Mesodermal cell (in vitro differentiated cells): ENCODE measurements at regions not wholly inside any gene's neighbourhood (a gene's known extent, or its start where the extent isn't known, plus 50 kb on each side); places are given as distances from the start of the nearest gene placed in this dataset.

Source experiments
- H3K27ac ChIP-seq: 2 replicates; pipeline ENCODE4 v1.7.0; 2013; ENCODE audit warnings: mild to moderate bottlenecking, low read depth, low read length, moderate library complexity; ENCODE audit not compliant: severe bottlenecking
- H3K36me3 ChIP-seq: 2 replicates; pipeline ENCODE4 v1.7.1; 2013; ENCODE audit warnings: mild to moderate bottlenecking, low read length, moderate library complexity; ENCODE audit not compliant: control insufficient read depth, insufficient read depth
- H3K4me1 ChIP-seq: one replicate; pipeline ENCODE4 v1.7.1; 2013; ENCODE audit warnings: mild to moderate bottlenecking, low read length; ENCODE audit not compliant: insufficient read depth, control insufficient read depth, poor library complexity, severe bottlenecking
- H3K4me3 ChIP-seq: 2 replicates; pipeline ENCODE4 v1.7.0; 2013; ENCODE audit warnings: low read length, control low read depth, mild to moderate bottlenecking; ENCODE audit not compliant: insufficient read depth, poor library complexity, severe bottlenecking; ENCODE audit errors: extremely low read depth
- H3K9me3 ChIP-seq: 2 replicates; pipeline ENCODE4 v1.7.1; 2013; ENCODE audit warnings: mild to moderate bottlenecking, low read length, moderate library complexity; ENCODE audit not compliant: control insufficient read depth
- WGBS, 2 experiments: methylation state at CpG; one replicate each; pipeline ENCODE4 v1.1.5; 2013; ENCODE audit warnings: missing lambda C conversion rate in 2 of 2; ENCODE audit not compliant: insufficient coverage in 2 of 2; 5-methylcytosine and 5-hydroxymethylcytosine counted together

DNA sequence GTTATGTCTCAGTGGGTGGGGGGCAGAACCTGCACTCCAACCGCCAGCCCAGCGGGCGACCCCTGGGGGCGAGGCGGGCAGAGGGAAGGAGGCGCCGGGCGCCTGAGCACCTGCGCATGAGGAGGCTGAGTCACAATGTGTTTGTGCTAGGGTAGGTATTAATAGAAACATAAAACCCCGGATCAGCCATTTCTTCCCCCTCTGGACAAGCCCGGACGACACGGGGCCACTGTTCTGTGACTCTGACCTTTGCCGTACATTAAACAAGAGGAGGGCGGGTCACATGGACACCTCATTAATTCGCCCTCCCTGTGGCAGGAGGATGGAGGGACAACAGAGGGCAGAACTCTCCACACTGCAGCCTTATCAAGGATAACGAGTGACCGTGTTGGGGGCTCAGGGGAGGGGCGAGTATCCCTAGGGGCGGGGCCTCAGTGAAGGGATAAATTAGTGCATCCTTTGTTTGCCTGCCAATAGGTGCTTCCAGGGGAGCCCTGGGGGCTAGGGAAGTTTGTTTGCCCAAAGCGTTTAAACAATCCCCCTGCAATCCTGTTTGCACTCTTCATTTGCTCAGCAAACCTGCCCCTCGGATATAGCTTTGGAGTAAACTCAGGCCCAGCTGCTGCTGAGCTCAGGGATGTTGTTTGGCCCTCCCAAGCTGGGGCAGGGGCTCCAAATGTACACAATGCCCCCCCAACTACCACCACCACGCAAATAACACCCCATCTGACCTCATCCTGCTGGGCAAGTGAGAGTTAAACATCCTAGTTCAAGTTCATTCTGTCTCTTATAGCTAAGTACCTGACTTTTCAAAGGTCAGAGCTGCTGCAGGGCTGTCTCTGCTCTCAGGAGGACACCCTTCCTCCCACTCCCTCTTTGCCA, 171.2 kb upstream of the GLI2 start:
- no peaks in the 10 kb centered on the region for H3K36me3 ChIP-seq
- H3K27ac ChIP-seq = no peak overlapping the region
- peaks cover 2% of the 10 kb centered on the region for H3K4me1 ChIP-seq
- 68 to 81% methylated on average over 14 to 15 of the region's 23 CpGs for WGBS, 2 experiments
- no peak overlapping the region for H3K4me3 ChIP-seq
- H3K9me3 ChIP-seq = no peaks in the 10 kb centered on the region

DNA sequence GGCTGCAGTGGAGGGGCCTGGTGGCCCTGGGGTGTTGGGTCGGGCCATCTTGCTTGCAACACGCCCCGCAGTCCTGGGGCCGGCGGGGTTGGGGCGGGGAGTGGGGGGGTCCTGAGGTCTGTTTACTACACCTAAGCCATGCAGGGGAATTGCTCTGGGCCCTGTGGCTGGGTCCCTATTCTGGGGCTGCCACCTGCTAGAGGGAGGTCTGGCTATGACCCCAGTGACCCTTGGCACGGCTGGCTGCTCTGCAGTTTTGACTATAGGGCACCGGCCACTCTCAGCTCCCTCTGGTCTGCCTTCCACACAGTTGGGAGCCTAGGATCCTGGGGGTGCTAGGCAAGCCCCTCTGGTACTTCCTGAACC, 170.6 kb upstream of the GLI2 start:
- no peak overlapping the region for H3K27ac ChIP-seq
- peaks cover 2% of the 10 kb centered on the region for H3K4me1 ChIP-seq

DNA sequence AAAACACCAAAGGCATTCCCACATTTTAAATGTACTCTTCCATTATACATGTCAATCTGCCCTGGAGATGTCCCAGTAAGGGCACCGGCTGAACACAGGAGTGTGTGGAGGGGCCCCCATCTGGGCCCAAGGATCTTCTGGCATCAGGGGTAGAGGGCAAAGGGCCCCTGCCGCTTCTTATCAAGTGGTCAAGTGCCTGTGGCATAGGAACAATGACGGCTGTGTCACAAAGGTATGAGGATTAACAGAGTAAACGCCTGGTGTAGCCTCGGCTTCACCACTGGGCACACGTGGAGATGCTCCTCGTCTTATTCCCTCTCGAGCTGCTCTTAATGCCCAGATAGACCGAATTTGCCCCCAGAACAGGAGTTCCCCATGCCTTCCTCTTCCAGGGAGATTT, 169.7 kb upstream of the GLI2 start:
- H3K27ac ChIP-seq = no peak overlapping the region
- no peaks in the 10 kb centered on the region for H3K9me3 ChIP-seq
- no peak overlapping the region for H3K4me3 ChIP-seq
- no peaks in the 10 kb centered on the region for H3K36me3 ChIP-seq
- 89 to 91% methylated on average over 9 of the region's 9 CpGs for WGBS, 2 experiments
- H3K4me1 ChIP-seq = no peaks in the 10 kb centered on the region

More for the DNA sequence above, 170.6 kb upstream of the GLI2 start:
- no peaks in the 10 kb centered on the region for H3K9me3 ChIP-seq
- 86% methylated on average over 3 to 8 of the region's 8 CpGs for WGBS, 2 experiments
- no peaks in the 10 kb centered on the region for H3K36me3 ChIP-seq
- no peak overlapping the region for H3K4me3 ChIP-seq

DNA sequence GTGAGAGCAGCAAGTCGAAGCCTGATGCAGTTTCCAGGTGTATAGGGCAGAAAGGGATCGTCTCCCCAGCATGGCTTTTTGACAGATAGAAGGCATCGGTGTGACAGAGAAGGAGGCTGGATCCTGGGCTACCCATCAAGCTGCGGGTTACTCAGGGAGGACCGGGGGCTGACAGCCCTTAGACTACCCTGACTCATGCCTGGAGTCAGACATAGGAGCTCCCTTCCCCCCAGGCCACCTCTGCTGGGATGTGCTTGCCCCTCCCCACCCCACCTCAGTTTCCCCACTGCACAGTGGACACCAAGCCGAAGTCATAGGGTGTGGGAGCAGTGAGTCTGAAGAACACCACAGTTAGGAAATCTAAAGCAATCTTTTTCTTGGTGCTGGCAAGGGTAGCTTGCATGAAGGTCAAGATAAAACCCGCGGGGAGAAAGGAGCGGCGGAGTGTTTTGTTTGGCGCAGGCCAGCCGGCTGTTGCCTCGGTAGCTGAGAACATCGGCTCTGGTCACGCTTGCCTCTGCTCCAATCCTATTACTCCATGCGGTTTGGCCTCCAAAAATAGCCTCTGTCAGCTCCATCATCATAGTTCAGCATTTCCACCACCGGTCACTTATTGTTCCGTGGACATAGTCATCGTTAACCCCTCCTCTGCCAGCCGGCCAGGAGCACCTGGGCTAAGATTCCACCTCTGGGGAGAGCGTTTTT, 169.2 kb upstream of the GLI2 start:
- H3K4me1 ChIP-seq = no peaks in the 10 kb centered on the region
- H3K4me3 ChIP-seq = no peak overlapping the region
- 87% methylated on average over 19 to 21 of the region's 21 CpGs for WGBS, 2 experiments
- H3K36me3 ChIP-seq = no peaks in the 10 kb centered on the region
- no peak overlapping the region for H3K27ac ChIP-seq
- H3K9me3 ChIP-seq = no peaks in the 10 kb centered on the region

DNA sequence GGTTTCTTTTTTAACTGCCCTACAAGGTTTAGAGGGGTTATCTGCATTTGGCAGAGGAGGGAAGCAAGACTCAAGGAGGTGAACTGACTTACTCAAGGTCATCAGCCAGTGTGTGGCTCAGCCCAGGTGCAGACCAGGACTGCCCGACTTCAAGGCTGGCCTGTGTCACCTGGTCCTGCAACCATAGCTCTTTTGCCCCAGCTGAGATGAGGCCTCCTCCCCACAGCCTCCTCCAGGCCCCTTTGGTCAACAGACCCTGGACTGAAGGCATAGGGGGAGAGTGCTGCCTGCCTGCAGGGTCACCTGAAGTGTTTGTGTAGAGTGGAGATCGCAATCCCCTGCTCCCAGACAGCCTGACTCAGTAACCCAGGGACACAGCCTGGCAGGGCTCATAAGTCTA, 168.5 kb upstream of the GLI2 start:
- 80 to 94% methylated on average over 2 of the region's 2 CpGs for WGBS, 2 experiments
- Histone ChIP-seq H3K9me3 (no peaks in the 10 kb centered on the region), H3K4me1 (no peaks in the 10 kb centered on the region), H3K27ac (no peak overlapping the region), H3K36me3 (no peaks in the 10 kb centered on the region), H3K4me3 (no peak overlapping the region)

DNA sequence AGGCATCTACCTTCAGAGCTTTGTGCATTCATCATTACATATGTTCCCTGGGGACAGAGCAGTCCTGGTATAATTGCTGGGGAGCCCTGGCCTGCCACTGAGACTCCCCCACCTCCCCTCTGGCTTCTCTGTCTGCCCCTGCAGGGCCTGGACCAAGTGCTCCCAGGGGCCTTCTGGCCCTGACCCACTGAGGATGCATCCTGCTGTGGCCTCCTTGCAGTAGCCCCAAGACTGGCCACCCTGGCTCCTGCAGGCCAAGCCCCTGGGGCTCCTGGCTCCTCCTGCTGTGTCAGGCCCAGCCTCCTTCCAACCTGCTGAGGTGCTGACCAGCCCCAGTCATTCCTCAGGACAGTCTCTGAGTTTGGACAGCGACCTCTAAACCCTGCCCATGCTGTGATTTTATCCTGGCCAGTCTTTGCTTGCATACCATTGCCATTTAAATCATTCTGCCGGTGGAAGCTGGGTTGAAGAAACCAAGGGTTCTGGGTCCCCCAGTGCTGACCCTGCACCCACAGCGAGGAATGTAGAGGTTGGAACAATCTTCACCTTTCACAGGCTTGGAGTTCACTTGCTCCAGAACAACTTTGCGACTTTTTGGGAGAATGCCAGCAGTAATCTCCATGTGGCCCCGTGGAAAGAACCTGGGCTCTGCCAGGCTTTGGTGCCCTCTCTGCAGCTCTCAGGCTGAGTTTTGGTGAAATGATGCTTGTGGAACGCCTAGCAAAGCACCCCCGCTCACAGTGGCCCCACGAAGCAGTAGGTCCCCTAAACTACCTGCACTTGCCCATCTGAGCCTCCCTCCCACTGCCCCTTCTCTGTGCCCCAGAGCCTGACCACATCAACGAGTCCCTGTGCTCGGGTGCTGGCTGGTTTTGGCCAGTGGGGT, 167.3 kb upstream of the GLI2 start:
- 82 to 88% methylated on average over 8 to 9 of the region's 10 CpGs for WGBS, 2 experiments
- Histone ChIP-seq H3K4me3 (no peak overlapping the region), H3K9me3 (no peaks in the 10 kb centered on the region), H3K27ac (no peak overlapping the region), H3K36me3 (no peaks in the 10 kb centered on the region), H3K4me1 (no peaks in the 10 kb centered on the region)

DNA sequence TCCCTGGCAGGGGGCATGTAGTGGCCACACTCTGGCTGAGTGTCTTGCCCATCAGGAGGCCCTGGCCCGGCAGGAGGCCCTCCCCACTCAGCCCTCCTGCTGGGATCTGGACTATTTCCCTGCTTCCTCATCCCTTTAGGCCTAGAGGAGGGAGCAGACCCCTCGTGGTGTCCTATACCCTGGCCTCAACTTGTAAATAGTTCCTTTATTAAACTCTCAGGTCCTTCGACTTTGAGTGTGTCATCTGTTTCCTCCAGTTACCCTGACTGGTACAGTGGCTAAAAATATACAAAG, 166.7 kb upstream of the GLI2 start:
- Histone ChIP-seq H3K4me1 (no peaks in the 10 kb centered on the region), H3K27ac (no peak overlapping the region), H3K9me3 (no peaks in the 10 kb centered on the region), H3K4me3 (no peak overlapping the region), H3K36me3 (no peaks in the 10 kb centered on the region)
- 70 to 72% methylated on average over 2 to 3 of the region's 3 CpGs for WGBS, 2 experiments

DNA sequence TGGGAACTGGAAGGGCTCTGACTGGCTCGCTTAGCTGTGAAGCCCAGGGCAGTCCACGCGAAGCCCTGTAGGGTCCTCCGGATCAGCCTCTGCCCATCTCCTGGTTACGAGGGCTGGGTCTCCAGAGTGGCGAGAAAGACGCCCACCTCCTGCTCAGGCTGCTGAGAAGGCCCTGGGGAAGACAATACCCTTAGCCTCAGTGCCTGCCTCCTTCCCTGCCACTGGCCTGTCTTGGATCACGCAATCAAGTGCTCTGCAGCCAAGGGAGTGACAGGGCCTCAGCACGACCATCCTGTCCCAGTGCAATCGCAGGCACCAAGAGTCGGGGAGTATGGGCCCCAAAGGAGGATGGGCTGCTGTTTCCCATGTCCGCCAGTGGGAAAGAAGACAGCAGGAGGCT, 165.7 kb upstream of the GLI2 start:
- no peaks in the 10 kb centered on the region for H3K4me1 ChIP-seq
- H3K4me3 ChIP-seq = no peak overlapping the region
- no peaks in the 10 kb centered on the region for H3K36me3 ChIP-seq
- H3K9me3 ChIP-seq = no peaks in the 10 kb centered on the region
- H3K27ac ChIP-seq = no peak overlapping the region
- WGBS, 2 experiments = 87 to 88% methylated on average over 11 of the region's 12 CpGs

DNA sequence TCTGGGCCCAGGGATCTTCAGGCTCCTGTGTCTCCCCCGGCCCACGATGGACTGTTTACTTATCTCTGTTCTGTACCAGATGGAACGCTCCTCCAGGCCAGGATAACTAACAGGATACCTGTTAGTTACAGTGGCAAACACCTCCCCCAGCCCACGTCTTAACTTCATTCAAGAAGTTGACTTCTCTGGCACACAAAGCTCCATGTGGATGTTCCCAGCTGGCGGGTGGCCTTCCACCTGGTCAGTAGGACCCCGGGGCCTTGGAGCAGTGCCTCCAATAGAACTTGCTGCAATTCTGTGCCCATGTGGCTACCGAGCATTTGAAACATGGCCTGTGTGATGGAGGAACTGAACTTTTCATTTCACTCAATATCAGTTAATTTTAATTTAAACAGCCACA, 165.1 kb upstream of the GLI2 start:
- no peak overlapping the region for H3K4me3 ChIP-seq
- H3K27ac ChIP-seq = no peak overlapping the region
- 73 to 91% methylated on average over 4 to 5 of the region's 7 CpGs for WGBS, 2 experiments
- no peaks in the 10 kb centered on the region for H3K9me3 ChIP-seq
- H3K4me1 ChIP-seq = no peaks in the 10 kb centered on the region
- no peaks in the 10 kb centered on the region for H3K36me3 ChIP-seq

DNA sequence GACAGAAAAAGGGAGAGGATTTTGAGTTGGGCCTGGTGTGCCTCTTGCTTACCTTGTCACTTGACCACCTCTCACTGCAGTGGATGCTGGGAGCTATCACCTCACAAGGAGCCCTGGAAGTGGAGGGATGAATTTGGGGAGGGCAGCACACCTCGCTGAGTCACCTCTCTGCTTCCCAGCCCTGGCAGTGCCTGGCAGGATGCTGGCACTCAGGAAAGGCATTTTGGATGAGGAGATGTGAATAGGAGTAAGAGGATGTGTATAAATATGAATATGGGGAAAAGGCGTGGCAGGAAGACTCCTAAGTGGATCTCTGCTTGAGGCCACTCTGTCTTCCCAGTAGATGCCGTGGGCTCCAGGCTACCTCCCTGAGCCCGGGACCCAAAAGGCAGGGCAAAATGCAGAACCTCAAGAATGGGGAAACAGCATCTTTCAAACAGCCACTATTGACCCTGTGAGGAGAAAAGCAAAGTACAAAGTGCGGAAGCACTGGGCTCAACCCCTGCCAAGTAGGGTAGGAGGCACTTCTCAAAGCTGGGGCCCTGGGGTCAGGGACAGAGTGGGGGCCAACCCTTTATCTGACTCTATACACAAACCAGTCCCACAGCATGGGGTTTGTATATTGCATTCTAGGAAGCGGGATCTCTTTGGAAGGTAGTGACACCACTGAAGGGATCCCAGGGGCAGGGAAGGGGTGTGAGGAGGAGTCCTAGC, 164.5 kb upstream of the GLI2 start:
- Histone ChIP-seq H3K9me3 (no peaks in the 10 kb centered on the region), H3K4me1 (no peaks in the 10 kb centered on the region), H3K36me3 (no peaks in the 10 kb centered on the region), H3K4me3 (no peak overlapping the region), H3K27ac (no peak overlapping the region)
- WGBS, 2 experiments = 91 to 94% methylated on average over 3 to 5 of the region's 6 CpGs
